ENCODE measurements at regions not wholly inside any gene's neighbourhood (a gene's known extent, or its start where the extent isn't known, plus 50 kb on each side); places are given as distances from the start of the nearest gene placed in this dataset.
A peak's percentile ranks its signal among the peaks of the same experiment; 100 is the strongest.

GRCh38 chr10:78559661-78560340 is 509.0 kb upstream of the ZMIZ1 start:
- TF ChIP-seq, protein P1, sequence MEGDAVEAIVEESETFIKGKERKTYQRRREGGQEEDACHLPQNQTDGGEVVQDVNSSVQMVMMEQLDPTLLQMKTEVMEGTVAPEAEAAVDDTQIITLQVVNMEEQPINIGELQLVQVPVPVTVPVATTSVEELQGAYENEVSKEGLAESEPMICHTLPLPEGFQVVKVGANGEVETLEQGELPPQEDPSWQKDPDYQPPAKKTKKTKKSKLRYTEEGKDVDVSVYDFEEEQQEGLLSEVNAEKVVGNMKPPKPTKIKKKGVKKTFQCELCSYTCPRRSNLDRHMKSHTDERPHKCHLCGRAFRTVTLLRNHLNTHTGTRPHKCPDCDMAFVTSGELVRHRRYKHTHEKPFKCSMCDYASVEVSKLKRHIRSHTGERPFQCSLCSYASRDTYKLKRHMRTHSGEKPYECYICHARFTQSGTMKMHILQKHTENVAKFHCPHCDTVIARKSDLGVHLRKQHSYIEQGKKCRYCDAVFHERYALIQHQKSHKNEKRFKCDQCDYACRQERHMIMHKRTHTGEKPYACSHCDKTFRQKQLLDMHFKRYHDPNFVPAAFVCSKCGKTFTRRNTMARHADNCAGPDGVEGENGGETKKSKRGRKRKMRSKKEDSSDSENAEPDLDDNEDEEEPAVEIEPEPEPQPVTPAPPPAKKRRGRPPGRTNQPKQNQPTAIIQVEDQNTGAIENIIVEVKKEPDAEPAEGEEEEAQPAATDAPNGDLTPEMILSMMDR (IDR thresholded peaks at IDR 0.05): no peak
- Histone ChIP-seq H3K4me3 (no peak overlapping the region), H3K27ac (no peak overlapping the region)
- DNase-seq (ENCODE audit: low spot score): no peak

DNA sequence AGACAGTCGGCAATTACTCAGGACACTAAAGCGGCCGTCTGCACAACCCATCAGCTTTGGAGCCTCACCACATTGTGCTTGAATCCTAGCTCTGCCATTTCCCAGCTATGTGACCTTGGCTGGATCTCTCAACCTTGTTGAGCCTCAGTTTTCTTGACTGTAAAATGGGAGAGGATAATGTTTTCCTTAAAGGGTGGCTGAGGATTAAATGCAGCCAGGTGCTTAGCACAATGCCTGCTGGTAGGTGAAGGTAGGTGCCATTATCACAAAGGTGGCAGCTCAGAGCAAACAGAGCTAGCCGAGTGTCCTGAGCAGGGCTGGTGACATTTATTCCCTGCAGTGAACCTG is 508.5 kb upstream of the ZMIZ1 start:
- no peak overlapping the region for H3K4me3 ChIP-seq
- no peak overlapping the region for H3K27ac ChIP-seq
- TF ChIP-seq, protein P1 (IDR thresholded peaks at IDR 0.05): no peak
- no peak for DNase-seq (ENCODE audit: low spot score)

DNA sequence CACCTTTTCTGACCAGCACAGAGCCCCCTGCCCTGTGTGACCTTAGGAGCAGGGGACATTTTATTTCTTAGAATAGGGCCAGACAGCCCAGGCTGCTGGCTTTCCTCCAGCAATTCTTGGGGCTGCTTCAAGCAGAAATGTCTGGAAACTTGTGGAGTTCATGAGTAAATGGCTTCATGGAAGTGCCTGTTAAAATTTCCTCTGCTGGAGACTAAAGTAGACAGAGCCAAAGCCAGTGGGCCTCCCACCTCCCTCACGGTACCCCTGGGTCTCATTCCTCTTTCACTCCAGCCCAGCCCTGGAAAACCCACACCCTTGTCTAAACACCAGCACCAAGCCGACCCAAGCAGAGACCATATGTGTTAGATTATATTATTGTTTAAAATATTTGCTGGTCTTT is 505.5 kb upstream of the ZMIZ1 start:
- Histone ChIP-seq H3K4me3 (no peak overlapping the region), H3K27ac (no peak overlapping the region)
- no peak for DNase-seq (ENCODE audit: low spot score)
- TF ChIP-seq, protein P1 (IDR thresholded peaks at IDR 0.05): no peak

- no peak for DNase-seq (ENCODE audit: low spot score)
- no peak overlapping the region for H3K27ac ChIP-seq
- H3K4me3 ChIP-seq: no peak overlapping the region
- TF ChIP-seq, protein P1 (IDR thresholded peaks at IDR 0.05): no peak
Observed at GRCh38 chr10:78565841-78566240, 502.9 kb upstream of the ZMIZ1 start.

- Histone ChIP-seq H3K4me3 (no peak overlapping the region), H3K27ac (no peak overlapping the region)
- peak; percentile 45 for DNase-seq (ENCODE audit: low spot score)
- TF ChIP-seq, protein P1 (IDR thresholded peaks at IDR 0.05): no peak
Observed at GRCh38 chr10:78566284-78567111, 502.3 kb upstream of the ZMIZ1 start.

GRCh38 chr10:78567680-78568455 is 500.9 kb upstream of the ZMIZ1 start:
- TF ChIP-seq, protein P1 (IDR thresholded peaks at IDR 0.05): no peak
- Histone ChIP-seq H3K27ac (no peak overlapping the region), H3K4me3 (no peak overlapping the region)
- DNase-seq (ENCODE audit: low spot score): peak; percentile 12

All from coronary artery (tissue), 2 donors.